ENCODE measurements at regions not wholly inside any gene's neighbourhood (a gene's known extent, or its start where the extent isn't known, plus 50 kb on each side); places are given as distances from the start of the nearest gene placed in this dataset.

DNA sequence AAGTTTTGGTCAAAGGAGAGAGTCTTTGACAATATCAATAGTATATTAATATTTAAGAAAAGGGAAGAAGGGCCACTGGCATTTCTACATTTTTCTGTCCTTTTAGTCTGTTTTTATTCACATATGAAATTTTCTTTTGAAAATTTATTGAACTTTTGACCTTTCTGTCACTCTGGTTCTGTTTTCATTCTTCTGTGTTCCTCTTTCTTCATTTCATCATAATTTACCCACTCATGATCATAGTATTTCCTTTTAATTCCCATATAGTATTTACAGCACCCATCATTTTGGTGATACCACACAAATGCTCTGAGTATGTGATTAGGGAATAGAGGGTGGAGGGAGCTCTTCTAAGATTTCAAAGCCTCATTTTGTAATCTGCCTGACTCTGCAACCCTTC is 142.8 kb downstream of the GJA1 start:
- DNase-seq (ENCODE audit: low read depth) = no peak
- H3K4me3 ChIP-seq (ENCODE audit: low read depth, low read length) = no peak overlapping the region
- TF ChIP-seq, protein P1, sequence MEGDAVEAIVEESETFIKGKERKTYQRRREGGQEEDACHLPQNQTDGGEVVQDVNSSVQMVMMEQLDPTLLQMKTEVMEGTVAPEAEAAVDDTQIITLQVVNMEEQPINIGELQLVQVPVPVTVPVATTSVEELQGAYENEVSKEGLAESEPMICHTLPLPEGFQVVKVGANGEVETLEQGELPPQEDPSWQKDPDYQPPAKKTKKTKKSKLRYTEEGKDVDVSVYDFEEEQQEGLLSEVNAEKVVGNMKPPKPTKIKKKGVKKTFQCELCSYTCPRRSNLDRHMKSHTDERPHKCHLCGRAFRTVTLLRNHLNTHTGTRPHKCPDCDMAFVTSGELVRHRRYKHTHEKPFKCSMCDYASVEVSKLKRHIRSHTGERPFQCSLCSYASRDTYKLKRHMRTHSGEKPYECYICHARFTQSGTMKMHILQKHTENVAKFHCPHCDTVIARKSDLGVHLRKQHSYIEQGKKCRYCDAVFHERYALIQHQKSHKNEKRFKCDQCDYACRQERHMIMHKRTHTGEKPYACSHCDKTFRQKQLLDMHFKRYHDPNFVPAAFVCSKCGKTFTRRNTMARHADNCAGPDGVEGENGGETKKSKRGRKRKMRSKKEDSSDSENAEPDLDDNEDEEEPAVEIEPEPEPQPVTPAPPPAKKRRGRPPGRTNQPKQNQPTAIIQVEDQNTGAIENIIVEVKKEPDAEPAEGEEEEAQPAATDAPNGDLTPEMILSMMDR (IDR thresholded peaks at IDR 0.05; ENCODE audit: insufficient read depth, low read depth, low read length) = no peak

DNA sequence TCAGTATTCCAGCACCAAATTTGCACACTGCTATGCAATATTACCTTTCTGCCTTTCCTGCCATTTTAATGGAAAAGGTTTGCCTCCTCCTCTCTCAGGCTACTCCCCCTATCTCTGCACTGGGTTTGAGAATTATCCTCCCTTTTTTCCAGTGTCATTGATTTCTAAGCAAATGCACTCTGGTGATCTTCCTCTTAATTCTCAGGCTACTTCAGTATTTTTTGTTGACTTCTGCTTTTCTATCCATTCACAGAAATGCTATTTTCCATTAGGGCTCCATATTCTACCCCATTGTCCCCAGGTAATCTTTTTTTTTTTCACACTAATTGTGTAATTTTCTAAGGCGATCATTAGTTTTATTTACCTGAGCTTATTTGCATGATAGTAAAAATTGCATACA is 144.0 kb downstream of the GJA1 start:
- no peak for DNase-seq (ENCODE audit: low read depth)
- H3K4me3 ChIP-seq (ENCODE audit: low read depth, low read length) = no peak overlapping the region
- TF ChIP-seq, protein P1 (IDR thresholded peaks at IDR 0.05; ENCODE audit: insufficient read depth, low read depth, low read length) = no peak

DNA sequence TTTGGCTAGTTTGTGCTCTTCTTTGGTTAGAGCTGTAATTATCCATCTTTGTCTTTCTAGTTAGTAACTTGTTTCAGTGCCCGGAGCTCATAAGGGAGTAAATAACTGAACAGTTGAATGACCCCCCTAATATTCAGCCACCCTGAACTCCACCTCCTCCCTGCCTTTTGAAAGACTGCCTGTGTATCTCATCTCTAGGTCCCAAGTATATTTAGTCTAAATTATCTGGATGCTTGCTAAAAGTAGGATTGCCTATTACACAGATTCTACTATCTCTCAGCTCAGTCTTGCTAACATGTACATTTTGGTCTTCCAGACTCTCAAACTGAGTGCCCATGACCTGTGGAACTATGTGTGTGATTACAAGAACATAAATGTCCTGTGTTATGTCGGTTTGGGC is 145.9 kb downstream of the GJA1 start:
- DNase-seq (ENCODE audit: low read depth) = no peak
- TF ChIP-seq, protein P1 (IDR thresholded peaks at IDR 0.05; ENCODE audit: insufficient read depth, low read depth, low read length) = no peak
- H3K4me3 ChIP-seq (ENCODE audit: low read depth, low read length) = no peak overlapping the region

DNA sequence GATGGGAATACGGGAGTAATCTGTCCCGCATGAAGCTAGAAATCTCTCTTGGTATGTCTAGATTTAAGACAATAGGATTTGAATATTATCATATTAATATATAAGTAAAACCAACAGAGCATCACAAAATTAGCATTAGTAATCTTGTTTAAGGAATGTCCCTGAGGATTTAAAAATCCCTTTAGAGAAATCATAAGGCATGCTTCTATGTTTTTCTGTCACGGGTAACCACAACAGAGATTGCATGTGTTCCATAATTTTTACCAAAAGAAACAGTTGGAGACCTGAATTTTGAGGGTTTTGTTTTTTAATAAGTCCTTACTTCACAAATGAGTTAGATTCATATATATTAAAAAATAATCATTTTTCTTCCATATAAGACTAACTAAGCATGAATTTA is 146.8 kb downstream of the GJA1 start:
- no peak for DNase-seq (ENCODE audit: low read depth)
- H3K4me3 ChIP-seq (ENCODE audit: low read depth, low read length) = no peak overlapping the region
- TF ChIP-seq, protein P1 (IDR thresholded peaks at IDR 0.05; ENCODE audit: insufficient read depth, low read depth, low read length) = no peak

DNA sequence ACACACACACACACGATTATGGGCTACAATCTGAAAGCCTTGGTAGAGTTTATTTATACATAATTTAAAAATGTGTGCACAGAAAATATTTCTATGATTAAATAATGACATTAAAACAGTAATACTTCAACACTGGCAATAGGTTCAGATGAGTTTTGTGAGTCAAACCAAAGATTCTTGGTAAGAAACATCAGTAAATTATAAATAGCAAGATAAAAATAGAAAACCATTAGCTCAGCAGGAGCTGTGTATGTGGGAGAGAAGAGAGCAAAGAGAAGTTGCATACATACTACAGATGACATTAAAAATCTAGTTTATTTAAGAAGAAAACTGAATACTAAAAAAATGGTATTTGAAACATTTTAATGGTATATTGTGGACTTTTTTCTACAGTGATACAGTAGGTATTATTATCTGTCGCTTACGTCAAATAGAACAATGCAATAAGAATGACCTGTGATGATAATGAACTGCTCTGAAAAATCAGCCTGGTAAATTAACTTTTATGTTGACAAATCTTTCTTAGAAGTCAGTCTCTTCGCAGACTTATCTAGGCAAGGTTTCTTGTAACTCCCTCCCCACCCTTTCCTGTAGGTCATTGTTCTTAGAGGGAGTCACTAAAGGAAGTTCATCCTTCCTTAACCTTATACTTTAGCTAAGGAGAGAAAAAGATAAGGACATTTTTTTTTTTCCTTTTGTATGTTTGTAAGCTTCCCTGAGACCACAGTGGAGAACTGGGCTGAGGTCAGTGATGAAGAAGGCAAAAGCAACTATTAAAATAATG is 149.3 kb downstream of the GJA1 start:
- DNase-seq (ENCODE audit: low read depth) = peak; percentile 23
- TF ChIP-seq, protein P1 (IDR thresholded peaks at IDR 0.05; ENCODE audit: insufficient read depth, low read depth, low read length) = no peak

DNA sequence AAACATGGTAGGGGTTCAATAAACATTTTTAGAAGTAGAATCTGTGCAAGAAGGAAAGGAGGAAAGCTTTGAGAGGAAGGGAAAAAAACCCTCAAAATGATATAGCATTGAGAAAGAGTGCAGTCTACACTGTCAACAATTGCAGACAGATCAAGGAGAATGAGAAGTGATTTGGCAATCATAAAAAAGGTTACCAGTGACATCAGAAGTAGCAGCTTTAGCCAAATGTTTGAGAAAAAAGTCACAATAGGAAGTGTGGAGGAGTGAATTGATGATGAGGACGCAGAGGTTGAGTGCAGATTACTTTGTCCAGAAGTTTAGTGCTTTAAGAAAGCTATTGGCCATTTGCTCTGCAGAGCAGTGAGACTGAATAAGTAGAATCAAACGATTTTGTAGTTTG is 155.0 kb downstream of the GJA1 start:
- DNase-seq (ENCODE audit: low read depth) = peak; percentile 78
- TF ChIP-seq, protein P1 (IDR thresholded peaks at IDR 0.05; ENCODE audit: insufficient read depth, low read depth, low read length) = no peak

More for the DNA sequence above, 149.3 kb downstream of the GJA1 start:
- no peak overlapping the region for H3K4me3 ChIP-seq (ENCODE audit: low read depth, low read length)

DNA sequence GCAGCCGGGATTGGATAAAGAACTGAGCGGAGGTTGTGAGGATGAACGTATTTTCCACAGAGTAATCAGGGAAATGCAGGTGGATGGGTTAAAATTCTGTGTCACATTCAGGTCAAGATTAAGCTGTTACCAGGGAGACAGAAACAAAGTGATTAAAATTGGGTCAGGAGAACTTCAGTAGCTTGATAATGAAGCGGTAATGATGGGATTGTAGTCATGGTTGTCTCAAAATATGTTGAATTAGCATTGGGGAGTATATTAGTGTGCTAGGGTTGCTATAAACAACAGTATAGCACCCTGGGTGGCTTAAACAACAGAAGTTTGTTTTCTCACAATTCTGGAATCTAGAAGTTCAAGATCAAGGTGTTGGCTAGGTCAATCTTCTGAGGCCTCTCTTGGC is 155.5 kb downstream of the GJA1 start:
- H3K4me3 ChIP-seq (ENCODE audit: low read depth, low read length) = no peak overlapping the region
- TF ChIP-seq, protein P1 (IDR thresholded peaks at IDR 0.05; ENCODE audit: insufficient read depth, low read depth, low read length) = no peak
- DNase-seq (ENCODE audit: low read depth) = no peak

More for the DNA sequence above, 155.0 kb downstream of the GJA1 start:
- H3K4me3 ChIP-seq (ENCODE audit: low read depth, low read length) = no peak overlapping the region
